Left cardiac atrium (tissue), 4 donors: ENCODE measurements at regions not wholly inside any gene's neighbourhood (a gene's known extent, or its start where the extent isn't known, plus 50 kb on each side); places are given as distances from the start of the nearest gene placed in this dataset.

ENCODE experiments used
- ATAC-seq, 2 donors: fragments of 200-7000 bp; cut with Tn5 transposase; one replicate each; pipeline ENCODE4 v1.9.1; 2020; ENCODE audit warnings: mild to moderate bottlenecking in 2 of 2, moderate library complexity in 2 of 2
- DNase-seq: peaks from one replicate; pipeline ENCODE4 v3.0.0-alpha.2; 2020
- intact Hi-C, 2 donors: fragments of 100-400 bp; cut with DNase I; formaldehyde crosslinking; loops; one replicate each; pipeline versions ENCODE4 v1.14.1 to v1.15.1; 2022 to 2023
- donor health status: DM: no; HTN: yes; CAD: no.
- donor health status: DM: no; HTN: yes; CAD: no; lungs with severe emphysema.
- donor health status: DM: yes; HTN: yes; CAD: no.
- donor health status: Dilated cardiomyopathy.

DNA sequence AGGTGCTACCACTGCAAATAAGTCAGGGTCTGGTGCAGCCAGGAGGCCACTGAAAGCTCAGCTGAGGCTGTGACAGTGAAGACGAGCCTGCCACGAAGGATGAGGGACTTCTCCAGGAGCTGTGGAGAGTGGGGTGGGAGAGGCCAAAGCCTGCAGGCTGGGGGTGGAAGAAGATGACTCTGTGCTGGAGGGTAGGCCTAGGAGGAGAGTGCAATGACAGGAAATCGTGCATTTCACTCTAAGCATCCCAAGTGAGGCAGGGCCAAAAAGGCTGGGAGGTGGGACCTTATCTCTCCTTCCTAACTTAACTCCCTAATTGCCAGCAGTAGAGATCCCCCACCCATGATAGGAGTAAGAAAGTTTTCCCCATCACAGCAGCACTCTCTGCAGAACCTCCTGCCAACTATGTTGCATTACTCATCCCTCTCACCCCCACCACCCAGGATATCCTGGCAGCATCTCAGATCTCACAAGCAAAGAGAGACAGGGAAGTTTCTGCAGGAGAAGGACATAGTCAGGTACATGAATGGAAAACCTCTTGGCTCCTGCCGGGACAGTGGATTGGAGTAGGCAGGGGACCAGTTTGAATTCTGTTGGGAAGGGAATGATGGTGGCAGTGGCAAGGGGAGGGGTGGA, 466.2 kb downstream of the CDH26 start:
- ATAC-seq (peak; percentile 61 to 91), DNase-seq (no peak)
- intact Hi-C loops, result no loop called here

DNA sequence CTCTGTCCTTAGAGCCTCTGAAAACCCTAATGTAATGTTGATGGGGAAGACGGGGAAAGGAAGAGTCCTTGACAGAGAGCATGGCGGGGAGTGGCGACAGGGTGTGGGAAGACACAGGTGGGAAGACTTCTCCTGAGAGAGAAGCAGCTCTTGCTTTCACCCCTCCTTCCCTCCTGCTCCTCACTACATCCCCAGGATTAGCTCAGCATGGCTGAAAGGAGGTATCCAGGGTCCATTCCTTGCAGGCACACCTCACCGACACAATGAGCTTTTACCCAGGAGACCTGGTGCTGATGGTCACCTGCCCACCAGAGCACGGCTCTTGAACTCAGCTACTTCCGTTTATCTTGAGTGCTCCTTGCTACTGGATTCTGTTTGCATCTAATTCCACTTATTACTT, 469.3 kb downstream of the CDH26 start:
- intact Hi-C loops, result no loop called here
- DNase-seq, result no peak
- ATAC-seq, result no peak

DNA sequence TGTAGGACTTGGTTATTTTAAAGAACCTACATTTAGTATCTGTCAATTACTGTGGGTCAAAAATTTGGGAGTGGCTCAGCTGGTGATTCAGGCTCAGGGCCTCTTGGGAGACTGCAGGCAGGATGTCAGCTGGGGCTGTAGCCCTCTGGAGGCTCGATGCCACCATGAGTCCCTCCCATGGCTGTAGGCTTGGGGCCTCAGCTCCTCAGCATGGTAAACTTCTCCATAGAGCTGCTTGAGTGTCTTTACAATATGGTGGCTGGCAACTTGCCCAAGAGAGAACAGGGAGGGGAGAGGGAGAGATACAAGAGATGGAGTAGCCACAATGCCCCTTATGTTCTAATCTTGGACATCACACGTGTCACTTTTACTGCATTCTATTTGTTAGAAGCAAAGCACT, 470.4 kb downstream of the CDH26 start:
- no peak for ATAC-seq
- no peak for DNase-seq
- intact Hi-C loops, result no loop called here

DNA sequence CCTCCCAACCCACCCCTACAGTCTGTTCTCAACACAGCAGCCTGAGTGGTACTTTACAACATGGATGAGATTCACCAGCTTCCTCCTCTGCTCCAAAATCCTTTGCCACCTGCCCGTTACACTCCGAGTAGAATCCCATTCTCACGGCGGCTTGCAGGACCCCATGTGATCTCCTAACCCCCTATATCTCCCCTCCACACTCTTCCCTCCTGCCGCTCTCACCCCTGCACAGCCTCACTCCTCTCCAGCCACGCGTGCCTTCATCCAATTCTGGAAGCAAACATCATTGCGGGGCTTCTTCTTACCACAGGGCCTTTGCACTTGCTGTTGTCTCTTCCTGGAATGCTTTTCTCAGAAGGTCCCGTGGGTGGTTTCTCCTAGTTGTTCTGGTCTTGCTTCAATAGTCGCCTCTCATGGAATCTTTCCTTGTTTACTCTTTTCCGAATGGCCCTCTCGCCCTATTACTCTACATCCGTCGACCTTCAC, 472.3 kb downstream of the CDH26 start:
- ATAC-seq (no peak), DNase-seq (no peak)
- intact Hi-C loops, result no loop called here

DNA sequence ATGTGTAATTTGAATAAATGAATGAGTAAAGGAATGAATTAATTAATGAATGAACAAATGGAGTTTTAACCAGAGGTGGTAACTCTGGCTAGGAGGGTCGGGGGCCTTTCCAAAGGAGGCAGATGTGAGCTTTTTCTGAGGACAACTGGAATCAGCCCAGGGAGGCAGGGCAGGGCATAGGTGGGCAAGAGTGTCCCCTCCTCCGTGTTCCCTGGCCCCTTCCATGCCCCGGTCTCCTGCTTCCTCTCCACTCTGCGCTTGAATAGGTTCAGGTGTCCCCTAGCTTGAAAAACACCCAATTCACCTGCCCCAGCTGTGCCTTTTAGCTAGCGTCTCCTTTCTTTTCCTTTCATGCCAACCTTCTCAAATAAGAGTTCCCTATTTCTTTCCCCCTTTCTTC, 473.1 kb downstream of the CDH26 start:
- intact Hi-C loops, result no loop called here
- no peak for DNase-seq
- ATAC-seq, result no peak

DNA sequence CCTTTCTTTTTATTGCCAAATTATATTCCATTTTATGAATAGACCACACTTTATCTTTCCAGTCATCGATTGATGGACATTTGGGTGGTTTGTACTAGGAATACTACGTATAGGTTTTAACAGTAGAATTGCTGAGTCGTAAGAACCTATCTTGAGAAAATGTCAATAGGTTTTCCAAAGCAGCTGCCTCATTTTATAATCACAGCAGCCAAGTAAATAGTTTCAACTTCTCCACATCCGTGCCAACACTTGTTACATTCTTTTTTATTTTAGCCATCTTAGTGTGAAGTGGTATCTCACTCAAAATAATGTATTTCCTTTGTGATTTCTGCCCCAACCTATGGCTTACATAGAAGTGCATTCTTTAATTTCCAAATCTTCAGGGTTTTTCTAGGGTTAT, 479.2 kb downstream of the CDH26 start:
- no peak for DNase-seq
- no peak for ATAC-seq
- intact Hi-C loops, result no loop called here

DNA sequence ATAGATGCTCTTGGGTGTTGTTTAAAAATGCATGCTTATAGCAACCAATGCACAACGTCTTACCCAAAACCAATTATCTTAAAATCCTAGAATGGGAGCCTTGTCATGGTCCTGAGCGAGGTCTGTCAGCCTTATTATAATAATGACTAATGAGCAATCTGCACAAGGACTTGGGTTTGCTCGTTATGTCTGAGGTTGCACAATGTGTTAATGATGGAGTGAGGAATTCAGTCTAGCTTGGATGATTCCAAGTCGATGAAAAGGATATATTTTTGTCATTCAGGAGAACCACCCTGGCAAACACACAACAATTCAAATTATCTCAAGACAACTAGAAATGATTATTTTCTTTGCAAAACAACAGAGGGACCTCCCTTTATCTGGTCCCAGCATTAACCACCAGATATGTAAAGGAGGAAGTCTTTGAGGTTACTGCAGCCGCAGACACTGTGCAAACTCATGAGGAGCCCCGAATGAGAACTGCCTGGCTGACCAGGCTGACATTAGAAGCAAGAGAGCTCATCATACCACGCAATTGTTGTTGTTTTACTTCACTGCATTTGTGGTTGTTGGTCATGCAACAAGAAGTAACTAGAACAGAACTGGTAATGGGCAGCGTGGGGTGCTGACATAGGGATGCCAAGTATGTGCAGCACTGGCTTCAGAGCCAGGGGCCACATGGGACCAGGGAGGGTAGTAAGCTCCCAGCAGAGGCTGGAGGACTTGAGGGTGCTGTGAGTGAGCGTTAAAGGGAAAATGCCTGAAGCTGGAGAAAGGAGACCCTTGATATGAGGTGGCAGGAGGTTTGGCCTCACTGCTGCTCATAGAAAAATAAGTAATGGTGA, 488.3 kb downstream of the CDH26 start:
- ATAC-seq (no peak), DNase-seq (no peak)
- intact Hi-C loops, result no loop called here

DNA sequence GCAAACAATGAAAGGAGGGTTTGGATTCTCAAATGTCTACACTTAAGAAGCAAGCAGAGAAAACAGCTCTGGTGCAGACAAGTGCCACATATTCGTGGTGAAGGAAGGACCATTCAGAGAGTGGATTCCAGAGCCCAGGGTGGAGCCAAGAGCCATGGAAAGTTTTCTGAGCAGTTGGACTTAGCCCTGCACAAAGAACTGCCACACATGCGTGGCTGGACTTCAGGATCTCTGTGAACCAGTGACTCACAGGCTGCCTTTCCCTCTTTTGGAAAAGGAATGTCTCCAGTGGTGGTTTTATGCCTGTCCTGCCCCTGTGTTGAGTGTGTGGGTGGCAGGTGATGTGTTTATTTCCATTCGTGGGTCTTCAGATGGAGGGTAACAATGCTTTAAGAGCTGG, 489.5 kb downstream of the CDH26 start:
- intact Hi-C loops, result no loop called here
- ATAC-seq (peak in 1 of 2 donors; percentile 24), DNase-seq (no peak)

DNA sequence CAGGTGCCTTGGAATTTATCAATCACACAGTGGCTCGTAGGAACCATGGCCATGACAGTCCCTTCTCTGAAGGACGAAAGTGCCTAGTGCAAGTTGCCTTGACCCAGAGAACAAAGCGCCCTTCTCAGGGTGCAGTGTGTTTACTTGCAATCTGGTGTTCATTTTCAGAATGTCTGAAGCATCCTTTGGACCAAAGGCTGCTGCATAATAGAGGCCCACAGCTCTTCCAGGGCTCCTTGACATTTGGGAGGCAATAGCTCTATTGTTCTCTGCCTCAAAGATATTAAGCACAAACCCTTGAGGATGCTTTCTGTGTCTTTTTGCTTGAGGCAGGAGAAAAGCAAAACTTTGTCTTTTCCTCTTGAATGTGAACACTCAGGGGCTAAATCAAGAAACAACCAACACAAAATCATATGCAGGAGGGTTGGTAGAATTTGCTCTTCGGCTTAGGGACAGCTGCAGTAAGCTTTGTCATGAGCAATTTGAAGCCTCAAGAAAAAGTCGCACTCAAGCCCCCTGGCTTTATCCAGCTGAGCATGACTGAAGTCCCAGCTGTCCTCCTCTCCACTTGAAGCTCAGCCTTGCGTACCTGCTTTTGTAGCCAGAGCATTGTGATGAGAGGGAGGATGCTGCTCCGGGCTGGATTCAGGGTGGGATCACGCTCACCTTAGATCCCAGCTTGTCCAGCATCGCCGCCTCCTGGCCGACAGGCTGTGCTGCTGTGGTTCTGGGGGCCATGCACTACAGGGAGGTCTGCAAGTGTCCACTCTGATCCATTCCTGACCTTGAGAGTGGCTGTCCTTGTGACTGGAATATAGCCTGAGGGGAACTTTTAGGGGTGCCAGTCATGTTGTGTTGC, 495.4 kb downstream of the CDH26 start:
- DNase-seq (no peak), ATAC-seq (no peak)
- intact Hi-C loops, result no loop called here

DNA sequence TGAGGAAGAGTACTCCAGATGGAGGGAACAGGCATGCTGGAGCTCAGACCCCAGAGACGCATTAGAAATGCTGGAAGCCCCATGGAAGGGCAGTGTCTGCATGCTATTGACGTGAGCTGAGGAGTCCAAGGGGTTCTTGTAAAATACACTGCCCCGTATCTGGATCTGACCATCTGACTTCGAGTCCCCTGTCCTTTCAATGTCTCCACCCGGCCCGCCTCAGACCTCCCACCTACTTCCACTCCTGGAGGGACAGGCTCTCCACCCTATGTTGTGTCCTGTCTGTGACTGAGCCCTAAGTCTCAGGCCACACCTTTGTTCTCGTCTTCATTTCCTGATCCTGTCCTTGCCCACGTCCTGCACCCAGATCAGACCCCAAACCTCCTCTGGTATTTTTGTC, 496.3 kb downstream of the CDH26 start:
- DNase-seq (no peak), ATAC-seq (no peak)
- intact Hi-C loops, result no loop called here

DNA sequence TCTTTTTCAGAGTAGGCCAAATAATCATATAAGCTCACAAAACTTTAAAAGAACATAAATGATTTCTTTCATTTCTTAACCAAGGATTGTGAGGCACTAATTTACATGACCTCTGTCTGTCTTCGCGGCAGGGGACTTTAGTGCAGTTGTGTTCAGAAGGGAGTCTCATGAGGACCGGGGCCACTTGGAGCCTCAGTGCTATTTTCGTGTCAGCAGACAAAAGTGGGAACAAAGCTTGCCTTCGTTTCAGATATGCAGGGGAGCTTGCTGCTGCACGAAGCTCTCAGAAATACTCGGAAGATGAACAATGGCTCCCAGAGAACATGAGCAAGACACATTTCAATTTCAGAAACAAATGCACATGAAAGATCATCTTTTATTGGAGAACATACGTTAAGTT, 497.0 kb downstream of the CDH26 start:
- ATAC-seq, result no peak
- intact Hi-C loops, result no loop called here

DNA sequence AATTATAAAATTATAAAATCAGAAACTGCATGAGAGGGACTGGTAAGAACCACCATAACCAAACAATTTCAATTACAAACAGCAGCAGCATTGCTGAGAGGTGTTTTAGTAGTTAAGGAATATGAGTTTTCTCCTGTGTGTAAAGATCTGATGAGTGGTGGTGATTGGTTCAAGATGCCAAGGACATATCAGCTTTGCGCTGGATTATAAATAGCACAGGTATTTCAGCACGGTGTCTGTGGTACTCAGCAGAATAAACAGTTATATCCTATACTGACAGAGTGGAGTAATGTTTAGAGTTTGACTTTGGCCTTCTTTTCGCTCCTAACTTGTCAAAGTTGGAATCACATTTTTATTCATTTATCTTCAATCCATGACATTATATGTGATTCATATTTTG, 501.0 kb downstream of the CDH26 start:
- ATAC-seq, result peak; percentile 75 to 97
- intact Hi-C loops, result no loop called here

More for the DNA sequence above, 497.0 kb downstream of the CDH26 start:
- no peak for DNase-seq

DNA sequence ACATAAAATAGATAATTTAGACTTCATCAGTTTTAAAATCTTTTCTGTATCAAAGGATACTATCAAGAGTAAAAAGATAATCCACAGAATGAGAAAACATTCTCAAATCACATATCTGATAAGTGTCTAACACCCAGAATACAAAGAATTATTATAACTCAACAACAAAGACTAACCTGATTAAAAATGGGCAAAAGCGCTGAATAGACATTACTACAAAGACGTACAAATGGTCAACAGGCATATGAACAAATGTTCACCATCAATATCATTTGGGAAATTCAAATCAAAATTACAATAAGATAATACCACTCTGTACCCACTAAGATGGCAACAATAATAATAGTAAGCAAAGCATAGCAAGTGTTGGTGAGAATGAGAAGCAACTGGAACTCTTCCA, 503.8 kb downstream of the CDH26 start:
- DNase-seq (no peak), ATAC-seq (no peak)
- intact Hi-C loops, result no loop called here

More for the DNA sequence above, 501.0 kb downstream of the CDH26 start:
- DNase-seq, result no peak

DNA sequence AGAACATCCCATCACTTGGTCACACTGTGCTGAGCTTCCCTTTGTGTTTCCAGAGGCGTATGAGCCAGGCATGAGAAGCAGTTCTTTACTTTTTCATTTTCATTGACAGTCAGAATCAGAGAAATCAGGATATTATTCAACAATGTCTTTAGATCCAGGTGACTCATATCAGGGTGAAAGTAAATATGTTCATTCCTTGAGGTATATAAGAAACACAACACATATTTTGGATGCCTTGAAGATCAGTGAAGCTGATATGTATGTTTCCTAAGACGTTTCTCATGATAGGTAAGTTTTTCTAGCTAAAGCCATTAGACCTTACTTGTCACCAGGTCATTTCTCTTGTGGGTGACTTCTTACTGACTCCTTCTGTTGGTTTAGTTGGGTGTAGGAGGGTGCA, 505.6 kb downstream of the CDH26 start:
- ATAC-seq, result no peak
- intact Hi-C loops, result no loop called here
- no peak for DNase-seq

DNA sequence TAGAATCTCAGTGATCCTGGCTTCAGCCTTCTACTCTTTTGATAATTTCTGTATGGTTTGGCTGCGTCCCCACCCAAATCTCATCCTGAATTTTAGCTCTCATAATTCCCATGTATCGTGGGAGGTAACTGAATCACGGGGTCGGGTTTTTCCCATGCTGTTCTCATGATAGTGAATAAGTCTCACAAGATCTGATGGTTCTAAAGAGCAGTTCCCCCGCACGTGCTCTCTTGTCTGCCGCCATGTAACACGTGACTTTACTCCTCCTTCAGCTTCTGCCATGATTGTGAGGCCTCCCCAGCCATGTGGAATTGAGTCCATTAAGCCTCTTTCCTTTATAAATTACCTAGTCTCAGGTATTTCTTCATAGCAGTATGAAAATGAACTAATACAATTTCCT, 507.2 kb downstream of the CDH26 start:
- ATAC-seq, result no peak
- intact Hi-C loops, result no loop called here

DNA sequence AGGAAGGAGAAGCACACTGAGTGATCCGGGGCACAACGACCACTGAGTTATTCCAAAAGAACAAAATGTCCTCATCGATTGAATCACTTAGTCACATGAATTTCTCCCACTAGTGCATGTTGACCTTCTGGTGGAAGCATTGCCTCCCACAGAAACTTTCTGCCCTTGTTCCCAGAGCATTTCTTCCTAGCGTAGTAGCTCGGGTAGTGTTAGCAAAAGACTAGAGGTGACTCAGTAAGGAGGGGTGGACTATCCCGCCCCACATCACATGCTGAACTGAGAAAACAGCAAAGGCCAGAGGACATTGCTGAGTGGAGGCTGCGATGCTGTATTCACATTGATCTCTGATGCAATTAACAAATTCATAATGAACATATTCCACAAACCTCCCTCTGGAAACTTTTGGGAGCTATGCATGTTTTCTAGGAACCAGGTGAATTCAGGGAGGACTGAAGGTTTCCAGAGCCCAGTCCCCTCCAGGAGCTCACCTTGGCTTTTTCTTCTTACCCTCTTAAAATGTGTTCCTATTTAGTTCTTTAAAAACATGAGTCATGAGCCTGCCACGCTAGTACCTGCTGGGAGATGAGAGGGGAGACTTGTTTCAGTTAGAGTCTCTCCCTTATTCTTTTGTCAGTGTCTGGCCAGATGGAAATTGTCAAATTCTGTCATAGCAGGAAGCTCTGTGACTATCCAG, 507.9 kb downstream of the CDH26 start:
- intact Hi-C loops, result no loop called here
- ATAC-seq (no peak), DNase-seq (no peak)

More for the DNA sequence above, 507.2 kb downstream of the CDH26 start:
- no peak for DNase-seq

DNA sequence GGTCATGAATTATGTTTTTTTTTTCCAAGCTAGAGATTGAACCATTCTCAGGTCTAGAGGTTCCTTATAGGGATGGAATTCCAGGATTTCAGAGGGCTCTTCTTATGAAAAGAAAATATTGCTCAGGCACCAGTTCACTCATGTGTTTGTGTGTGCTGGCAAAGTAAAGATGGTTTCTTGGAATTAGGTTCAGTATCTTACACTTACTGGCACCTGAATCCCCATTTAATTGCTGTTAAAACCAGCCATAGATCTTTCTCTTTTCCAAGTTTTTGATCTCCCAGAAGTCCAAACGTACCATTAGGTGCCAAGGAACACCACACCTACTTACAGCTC, 508.4 kb downstream of the CDH26 start:
- no peak for ATAC-seq
- no peak for DNase-seq
- intact Hi-C loops, result no loop called here

DNA sequence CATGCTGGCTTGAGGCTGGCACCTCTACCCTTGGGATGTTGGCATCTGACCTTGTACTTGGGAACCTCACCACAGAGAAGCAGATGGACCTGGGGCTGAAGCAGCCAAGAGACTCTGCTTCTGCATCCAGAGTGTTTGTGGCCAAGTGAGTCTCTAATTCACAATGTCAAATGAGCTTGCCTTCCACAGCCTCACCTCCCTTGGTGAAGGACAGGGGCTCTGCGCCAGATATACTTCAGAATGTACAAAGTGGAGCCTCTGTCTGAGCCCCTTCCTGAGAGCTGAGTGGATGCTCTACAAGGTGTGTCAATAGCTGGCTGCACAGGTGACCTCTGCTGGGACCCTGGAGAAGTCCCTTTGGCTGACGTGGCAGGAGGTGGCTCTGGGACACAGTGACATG, 508.9 kb downstream of the CDH26 start:
- intact Hi-C loops, result no loop called here
- DNase-seq (no peak), ATAC-seq (peak in 1 of 2 donors; percentile 8)

DNA sequence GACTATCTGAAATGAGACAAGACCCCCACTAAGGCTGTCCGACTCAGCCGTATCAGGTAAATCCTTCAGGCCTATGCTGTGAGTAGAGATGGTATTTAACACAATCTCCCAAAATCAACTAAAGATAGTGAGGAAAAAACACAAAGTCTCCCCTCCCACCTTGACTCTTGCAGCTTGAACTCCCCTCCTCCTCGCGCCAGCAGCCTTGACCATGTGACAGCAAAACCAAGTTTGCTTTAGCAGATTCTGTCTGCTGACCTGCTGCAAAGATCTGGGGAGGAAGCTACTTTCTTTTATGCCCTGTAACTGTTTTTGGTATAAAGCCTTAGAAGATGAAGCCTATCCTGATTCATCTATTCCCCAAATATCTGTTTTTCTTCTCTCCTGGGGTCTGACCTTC, 509.5 kb downstream of the CDH26 start:
- no peak for DNase-seq
- intact Hi-C loops, result no loop called here
- ATAC-seq, result no peak

DNA sequence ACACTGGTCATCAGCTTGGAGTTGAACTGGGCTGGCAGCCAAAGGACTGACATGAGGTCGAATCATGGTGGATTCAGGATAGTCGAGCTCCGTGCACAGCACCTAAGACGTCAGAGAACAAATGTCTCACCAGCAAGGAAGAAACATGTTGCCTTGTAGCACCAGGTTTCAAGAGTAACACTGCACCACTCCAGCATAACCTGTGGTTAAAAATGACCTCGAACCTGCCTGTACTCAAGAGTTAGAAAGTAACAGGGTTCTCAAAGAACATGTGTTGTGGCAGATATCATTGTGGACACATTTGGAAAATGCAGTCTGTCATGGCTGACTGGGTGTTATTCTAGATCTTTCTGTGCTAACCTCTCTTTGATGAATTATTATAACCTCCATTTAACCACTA, 511.6 kb downstream of the CDH26 start:
- no peak for DNase-seq
- no peak for ATAC-seq
- intact Hi-C loops, result no loop called here
